Trophoblast cell (in vitro differentiated cells and primary cell): ENCODE measurements at regions not wholly inside any gene's neighbourhood (a gene's known extent, or its start where the extent isn't known, plus 50 kb on each side); places are given as distances from the start of the nearest gene placed in this dataset.

Experiments
- DNase-seq, 2 donors: peaks; one replicate each; pipeline ENCODE4 v3.0.0-alpha.2; 2016
- H2AFZ ChIP-seq: 2 replicates; pipeline ENCODE4 v1.6.1; 2013; ENCODE audit warnings: low read length, moderate library complexity, mild to moderate bottlenecking; ENCODE audit not compliant: insufficient read depth, poor library complexity
- H2AK5ac ChIP-seq: 2 replicates; pipeline ENCODE4 v1.6.1; 2013; ENCODE audit warnings: mild to moderate bottlenecking, low read length
- H2BK120ac ChIP-seq: 2 replicates; pipeline ENCODE4 v1.6.1; 2013; ENCODE audit warnings: low read length, mild to moderate bottlenecking, moderate library complexity; ENCODE audit not compliant: insufficient read depth, poor library complexity
- H2BK12ac ChIP-seq: 2 replicates; pipeline ENCODE4 v1.6.1; 2013; ENCODE audit warnings: mild to moderate bottlenecking, low read length, moderate library complexity
- H2BK5ac ChIP-seq: 2 replicates; pipeline ENCODE4 v1.6.1; 2013; ENCODE audit warnings: low read length, low read depth, moderate library complexity, mild to moderate bottlenecking; ENCODE audit not compliant: poor library complexity
- H3K14ac ChIP-seq: 2 replicates; pipeline ENCODE4 v1.6.1; 2013; ENCODE audit warnings: mild to moderate bottlenecking, low read length
- H3K18ac ChIP-seq: 2 replicates; pipeline ENCODE4 v1.6.1; 2013; ENCODE audit warnings: mild to moderate bottlenecking, low read length
- H3K23ac ChIP-seq: 2 replicates; pipeline ENCODE4 v1.6.1; 2013; ENCODE audit warnings: low read length
- H3K27ac ChIP-seq: 2 replicates; pipeline ENCODE4 v1.5.1; 2013; ENCODE audit warnings: low read depth, mild to moderate bottlenecking, inconsistent platforms, low read length, moderate library complexity
- H3K27me3 ChIP-seq: 2 replicates; pipeline ENCODE4 v1.6.1; 2013; ENCODE audit warnings: inconsistent platforms, mild to moderate bottlenecking, low read length, moderate library complexity; ENCODE audit not compliant: insufficient read depth
- H3K36me3 ChIP-seq, 2 experiments: 1 replicate in 1 of 2; 2 replicates in 1 of 2; pipeline ENCODE4 v1.6.1; 2013; ENCODE audit warnings: low read length in 2 of 2, mild to moderate bottlenecking in 2 of 2, moderate library complexity in 1 of 2; ENCODE audit not compliant: insufficient read depth in 2 of 2, control insufficient read depth in 1 of 2
- H3K4ac ChIP-seq: 2 replicates; pipeline ENCODE4 v1.6.1; 2013; ENCODE audit warnings: low read depth, mild to moderate bottlenecking, low read length, moderate library complexity
- H3K4me1 ChIP-seq, 2 experiments: 1 replicate in 1 of 2; 2 replicates in 1 of 2; pipeline ENCODE4 v1.6.1; 2013; ENCODE audit warnings: low read length in 2 of 2, mild to moderate bottlenecking in 2 of 2, moderate library complexity in 1 of 2; ENCODE audit not compliant: insufficient read depth in 2 of 2, control insufficient read depth in 1 of 2
- H3K4me2 ChIP-seq: 2 replicates; pipeline ENCODE4 v1.6.1; 2013; ENCODE audit warnings: inconsistent platforms, mild to moderate bottlenecking, low read length, moderate library complexity
- H3K4me3 ChIP-seq: 2 replicates; pipeline ENCODE4 v1.5.1; 2013; ENCODE audit warnings: mild to moderate bottlenecking, low read depth, low read length, inconsistent platforms
- H3K79me1 ChIP-seq: one replicate; pipeline ENCODE4 v1.6.1; 2013; ENCODE audit warnings: low read length
- H3K79me2 ChIP-seq: 2 replicates; pipeline ENCODE4 v1.6.1; 2013; ENCODE audit warnings: low read length, mild to moderate bottlenecking; ENCODE audit not compliant: control insufficient read depth, insufficient read depth, poor library complexity
- H3K9ac ChIP-seq: 2 replicates; pipeline ENCODE4 v1.6.1; 2013; ENCODE audit warnings: mild to moderate bottlenecking, low read length
- H3K9me3 ChIP-seq: 2 replicates; pipeline ENCODE4 v1.6.1; 2013; ENCODE audit warnings: low read depth, mild to moderate bottlenecking, control low read depth, inconsistent platforms, low read length; ENCODE audit not compliant: insufficient read depth
- H4K12ac ChIP-seq: 2 replicates; pipeline ENCODE4 v1.6.1; 2013; ENCODE audit warnings: low read depth, mild to moderate bottlenecking, low read length, moderate library complexity
- H4K8ac ChIP-seq: 2 replicates; pipeline ENCODE4 v1.6.1; 2013; ENCODE audit warnings: low read depth, mild to moderate bottlenecking, low read length, moderate library complexity
- H4K91ac ChIP-seq: one replicate; pipeline ENCODE4 v1.6.1; 2013; ENCODE audit warnings: low read depth, mild to moderate bottlenecking, low read length, moderate library complexity
- WGBS: extraction: QIAGEN DNeasy Blood & Tissue Kit; methylation state at CpG from one replicate; pipeline ENCODE4 v1.1.7; 2013; ENCODE audit warnings: missing lambda C conversion rate; ENCODE audit not compliant: insufficient read length, insufficient coverage; ENCODE audit errors: extremely low coverage; 5-methylcytosine and 5-hydroxymethylcytosine counted together

- no peak overlapping the region for H3K14ac ChIP-seq
- no peak overlapping the region for H3K27ac ChIP-seq
- H3K18ac ChIP-seq = no peak overlapping the region
- no peak overlapping the region for H3K4me3 ChIP-seq
- no peak overlapping the region for H4K8ac ChIP-seq
- H4K12ac ChIP-seq = no peak overlapping the region
- DNase-seq = no peak
- no peak overlapping the region for H2BK12ac ChIP-seq
- WGBS = no CpG with 5 or more reads among the region's 3 CpGs
- H3K4me2 ChIP-seq = no peak overlapping the region
- H3K79me1 ChIP-seq = no peaks in the 10 kb centered on the region
- H3K79me2 ChIP-seq = no peaks in the 10 kb centered on the region
- no peak overlapping the region for H2BK5ac ChIP-seq
- no peak overlapping the region for H4K91ac ChIP-seq
- H3K36me3 ChIP-seq = no peaks in the 10 kb centered on the region
- H3K23ac ChIP-seq = no peak overlapping the region
- no peak overlapping the region for H2AFZ ChIP-seq
- H2AK5ac ChIP-seq = no peak overlapping the region
- H3K9me3 ChIP-seq = no peaks in the 10 kb centered on the region
- H3K27me3 ChIP-seq = no peaks in the 10 kb centered on the region
- H3K9ac ChIP-seq = no peak overlapping the region
- no peak overlapping the region for H2BK120ac ChIP-seq
- H3K4me1 ChIP-seq = no peaks in the 10 kb centered on the region
- H3K4ac ChIP-seq = no peak overlapping the region
Measured at GRCh38 chr18:66825347-66825746, 221.5 kb upstream of the CDH19 start.

DNA sequence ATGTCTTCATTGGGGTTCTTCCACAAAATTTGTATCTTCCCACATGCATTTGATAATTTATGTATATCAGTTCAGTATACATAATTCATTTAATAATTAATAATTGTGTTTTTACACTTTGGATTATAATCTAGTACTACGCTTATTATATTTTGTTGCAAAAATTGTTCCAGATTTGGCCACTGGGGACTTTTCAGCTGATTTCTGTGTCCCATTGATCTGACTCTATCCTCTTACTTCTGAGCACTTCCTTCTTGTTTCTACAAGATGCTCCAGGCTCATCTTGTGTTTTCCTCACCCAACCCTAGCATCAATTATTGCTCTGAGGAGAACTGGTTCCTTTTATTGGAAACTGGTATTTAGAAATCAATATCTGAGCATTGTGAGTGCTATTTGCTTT lies 215.3 kb upstream of the CDH19 start:
- Histone ChIP-seq H3K4ac (no peak overlapping the region), H3K4me3 (no peak overlapping the region), H3K4me1 (no peaks in the 10 kb centered on the region), H2BK12ac (no peak overlapping the region), H2AFZ (no peak overlapping the region), H3K27me3 (no peaks in the 10 kb centered on the region), H3K9ac (no peak overlapping the region), H3K36me3 (no peaks in the 10 kb centered on the region), H3K79me1 (no peaks in the 10 kb centered on the region), H3K14ac (no peak overlapping the region), H3K18ac (no peak overlapping the region), H3K4me2 (no peak overlapping the region), H3K9me3 (no peaks in the 10 kb centered on the region), H3K27ac (no peak overlapping the region), H4K12ac (no peak overlapping the region), H3K23ac (no peak overlapping the region), H3K79me2 (no peaks in the 10 kb centered on the region), H4K91ac (no peak overlapping the region), H2BK5ac (no peak overlapping the region), H2BK120ac (no peak overlapping the region), H2AK5ac (no peak overlapping the region), H4K8ac (no peak overlapping the region)
- DNase-seq = no peak
- no CpG with 5 or more reads among the region's 1 CpG for WGBS

GRCh38 chr18:66813138-66813537 lies 209.2 kb upstream of the CDH19 start:
- H3K79me2 ChIP-seq = no peaks in the 10 kb centered on the region
- H4K8ac ChIP-seq = no peak overlapping the region
- no peak overlapping the region for H3K4ac ChIP-seq
- H3K23ac ChIP-seq = no peak overlapping the region
- H3K27ac ChIP-seq = no peak overlapping the region
- no peak overlapping the region for H3K9ac ChIP-seq
- H3K27me3 ChIP-seq = no peaks in the 10 kb centered on the region
- H4K91ac ChIP-seq = no peak overlapping the region
- no peak overlapping the region for H4K12ac ChIP-seq
- H3K4me3 ChIP-seq = no peak overlapping the region
- H3K4me1 ChIP-seq = no peaks in the 10 kb centered on the region
- H2AK5ac ChIP-seq = no peak overlapping the region
- H2BK12ac ChIP-seq = no peak overlapping the region
- no peaks in the 10 kb centered on the region for H3K36me3 ChIP-seq
- H3K18ac ChIP-seq = no peak overlapping the region
- H3K9me3 ChIP-seq = no peaks in the 10 kb centered on the region
- DNase-seq = no peak
- no peak overlapping the region for H2AFZ ChIP-seq
- H2BK120ac ChIP-seq = no peak overlapping the region
- H2BK5ac ChIP-seq = no peak overlapping the region
- no peak overlapping the region for H3K14ac ChIP-seq
- no peaks in the 10 kb centered on the region for H3K79me1 ChIP-seq
- no peak overlapping the region for H3K4me2 ChIP-seq

GRCh38 chr18:66795051-66795450 lies 191.2 kb upstream of the CDH19 start:
- Histone ChIP-seq H4K91ac (no peak overlapping the region), H2AK5ac (no peak overlapping the region), H3K4me1 (no peaks in the 10 kb centered on the region), H2AFZ (no peak overlapping the region), H3K79me2 (no peaks in the 10 kb centered on the region), H3K18ac (no peak overlapping the region), H3K36me3 (no peaks in the 10 kb centered on the region), H3K9ac (no peak overlapping the region), H3K4me2 (no peak overlapping the region), H3K27ac (no peak overlapping the region), H2BK12ac (no peak overlapping the region), H4K12ac (no peak overlapping the region), H4K8ac (no peak overlapping the region), H3K4ac (no peak overlapping the region), H3K79me1 (no peaks in the 10 kb centered on the region), H3K14ac (no peak overlapping the region), H3K23ac (no peak overlapping the region), H3K4me3 (no peak overlapping the region), H2BK120ac (no peak overlapping the region), H3K27me3 (no peaks in the 10 kb centered on the region), H2BK5ac (no peak overlapping the region), H3K9me3 (no peaks in the 10 kb centered on the region)
- DNase-seq = no peak
- WGBS = no CpG with 5 or more reads among the region's 3 CpGs

DNA sequence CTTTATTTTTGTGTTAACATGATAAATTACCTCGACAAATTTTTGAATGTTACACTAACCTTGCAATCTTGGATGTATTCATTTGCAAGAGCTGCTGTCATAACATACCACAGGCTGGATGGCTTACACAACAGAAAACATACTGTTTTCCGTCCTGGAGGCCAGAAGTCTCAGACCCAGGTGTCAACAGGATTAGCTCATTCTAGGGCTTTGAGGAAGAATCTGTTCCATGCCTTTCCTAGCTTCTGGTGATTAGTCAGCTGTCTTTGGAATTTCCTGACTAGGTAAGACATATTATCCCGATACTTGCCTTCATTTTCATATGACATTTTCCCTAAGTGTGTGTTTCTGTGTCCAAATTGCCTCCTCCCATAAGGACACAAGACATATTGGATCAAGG lies 188.6 kb upstream of the CDH19 start:
- no peak overlapping the region for H3K4me3 ChIP-seq
- H2BK12ac ChIP-seq = no peak overlapping the region
- no peaks in the 10 kb centered on the region for H3K79me1 ChIP-seq
- no peak overlapping the region for H3K4ac ChIP-seq
- H3K9ac ChIP-seq = no peak overlapping the region
- H4K8ac ChIP-seq = no peak overlapping the region
- H4K91ac ChIP-seq = no peak overlapping the region
- no peak overlapping the region for H3K14ac ChIP-seq
- H2BK5ac ChIP-seq = no peak overlapping the region
- H2BK120ac ChIP-seq = no peak overlapping the region
- no peaks in the 10 kb centered on the region for H3K4me1 ChIP-seq
- no peaks in the 10 kb centered on the region for H3K9me3 ChIP-seq
- H3K4me2 ChIP-seq = no peak overlapping the region
- no peaks in the 10 kb centered on the region for H3K27me3 ChIP-seq
- no peaks in the 10 kb centered on the region for H3K36me3 ChIP-seq
- peak in 1 of 2 donors; percentile 21 for DNase-seq
- H3K79me2 ChIP-seq = no peaks in the 10 kb centered on the region
- no peak overlapping the region for H2AK5ac ChIP-seq
- H3K23ac ChIP-seq = no peak overlapping the region
- no peak overlapping the region for H4K12ac ChIP-seq
- no CpG with 5 or more reads among the region's 3 CpGs for WGBS
- H2AFZ ChIP-seq = no peak overlapping the region
- no peak overlapping the region for H3K27ac ChIP-seq
- H3K18ac ChIP-seq = no peak overlapping the region
